ENCODE measurements at regions not wholly inside any gene's neighbourhood (a gene's known extent, or its start where the extent isn't known, plus 50 kb on each side); places are given as distances from the start of the nearest gene placed in this dataset.

GRCh38 chr7:52980129-52980528 lies 55.3 kb upstream of the POM121L12 start:
- DNase-seq, result no peak

GRCh38 chr7:52973126-52973525 lies 62.3 kb upstream of the POM121L12 start:
- DNase-seq, result no peak

- DNase-seq, result no peak
Measured at GRCh38 chr7:52962402-52963076, 72.9 kb upstream of the POM121L12 start.

- DNase-seq, result no peak
Measured at GRCh38 chr7:52961084-52961483, 74.3 kb upstream of the POM121L12 start.

- DNase-seq, result no peak
Measured at GRCh38 chr7:52959878-52960660, 75.4 kb upstream of the POM121L12 start.

GRCh38 chr7:52959336-52959735 lies 76.1 kb upstream of the POM121L12 start:
- DNase-seq, result no peak

GRCh38 chr7:52958621-52959140 lies 76.8 kb upstream of the POM121L12 start:
- no peak for DNase-seq

- DNase-seq, result no peak
Measured at GRCh38 chr7:52956379-52956915, 79.0 kb upstream of the POM121L12 start.

GRCh38 chr7:52955522-52955921 lies 79.9 kb upstream of the POM121L12 start:
- no peak for DNase-seq

GRCh38 chr7:52944921-52945320 lies 90.5 kb upstream of the POM121L12 start:
- no peak for DNase-seq

- DNase-seq, result no peak
Measured at GRCh38 chr7:52940481-52940880, 95.0 kb upstream of the POM121L12 start.

- DNase-seq, result no peak
Measured at GRCh38 chr7:52938455-52939133, 96.8 kb upstream of the POM121L12 start.

- no peak for DNase-seq
Measured at GRCh38 chr7:52936750-52937149, 98.7 kb upstream of the POM121L12 start.

GRCh38 chr7:52928591-52928990 lies 106.8 kb upstream of the POM121L12 start:
- DNase-seq, result no peak

GRCh38 chr7:52925332-52925731 lies 110.1 kb upstream of the POM121L12 start:
- no peak for DNase-seq

- DNase-seq, result no peak
Measured at GRCh38 chr7:52920977-52921376, 114.5 kb upstream of the POM121L12 start.

GRCh38 chr7:52917982-52918578 lies 117.4 kb upstream of the POM121L12 start:
- DNase-seq, result no peak

GRCh38 chr7:52911795-52912194 lies 123.6 kb upstream of the POM121L12 start:
- no peak for DNase-seq

- no peak for DNase-seq
Measured at GRCh38 chr7:52911326-52911725, 124.1 kb upstream of the POM121L12 start.

- DNase-seq, result no peak
Measured at GRCh38 chr7:52909935-52910334, 125.5 kb upstream of the POM121L12 start.

GRCh38 chr7:52909131-52909530 lies 126.3 kb upstream of the POM121L12 start:
- no peak for DNase-seq

GRCh38 chr7:52897713-52898112 lies 137.7 kb upstream of the POM121L12 start:
- DNase-seq, result no peak

- DNase-seq, result no peak
Measured at GRCh38 chr7:52897288-52897687, 138.1 kb upstream of the POM121L12 start.

Measured in hippocampal formation (tissue), 2 donors.